CD4-positive, alpha-beta T cell (primary cell): ENCODE measurements at regions not wholly inside any gene's neighbourhood (a gene's known extent, or its start where the extent isn't known, plus 50 kb on each side); places are given as distances from the start of the nearest gene placed in this dataset.

Source experiments
- ATAC-seq: fragments of 200-7000 bp; cut with Tn5 transposase; one replicate; pipeline ENCODE4 v1.10.0; 2022; ENCODE audit warnings: mild to moderate bottlenecking; ENCODE audit not compliant: poor library complexity
- CTCF ChIA-PET: fragments of 350-600 bp; sonication (Branson Sonifier 250); formaldehyde crosslinking; loops from one replicate; lab custom pipeline; 2021; ENCODE audit warnings: antibody characterized with exemption, inconsistent platforms; lab: Charles Lee
- POLR2A ChIA-PET: fragments of 350-600 bp; sonication (Branson Sonifier 250); formaldehyde crosslinking; loops from one replicate; lab custom pipeline; 2021; ENCODE audit warnings: antibody characterized with exemption, inconsistent platforms; lab: Charles Lee
- DNase-seq, 14 experiments: peaks; one replicate each; pipeline ENCODE4 v3.0.0-alpha.2; 2013 to 2020; ENCODE audit warnings: mixed read lengths in 2 of 14
- H3K27ac ChIP-seq, 2 donors: one replicate each; pipeline versions ENCODE4 v1.5.1 to v1.7.0; 2013; ENCODE audit warnings: low read length in 2 of 2, low read depth in 1 of 2, mild to moderate bottlenecking in 1 of 2
- H3K27me3 ChIP-seq, 2 experiments: 1 replicate in 1 of 2; 2 replicates in 1 of 2; pipeline versions ENCODE4 v1.6.1 to v1.7.0; 2013; ENCODE audit warnings: low read length in 2 of 2, control low read depth in 1 of 2, mild to moderate bottlenecking in 1 of 2, moderate library complexity in 1 of 2; ENCODE audit not compliant: insufficient read depth in 2 of 2, control insufficient read depth in 1 of 2
- H3K36me3 ChIP-seq: one replicate; pipeline ENCODE4 v1.6.1; 2013; ENCODE audit warnings: low read length, control low read depth; ENCODE audit not compliant: insufficient read depth
- H3K4me1 ChIP-seq: one replicate; pipeline ENCODE4 v1.6.1; 2013; ENCODE audit warnings: low read length, control low read depth; ENCODE audit not compliant: insufficient read depth
- H3K4me3 ChIP-seq: one replicate; pipeline ENCODE4 v1.5.1; 2013; ENCODE audit warnings: mild to moderate bottlenecking, low read length, moderate library complexity
- H3K9me3 ChIP-seq, 2 experiments: 1 replicate in 1 of 2; 2 replicates in 1 of 2; pipeline versions ENCODE4 v1.6.1 to v1.7.0; 2013; ENCODE audit warnings: low read length in 2 of 2, mild to moderate bottlenecking in 2 of 2, control low read depth in 1 of 2, moderate library complexity in 1 of 2; ENCODE audit not compliant: control insufficient read depth in 1 of 2, insufficient read depth in 1 of 2
- H3K27ac Mint-ChIP-seq: one replicate; pipeline ENCODE4 v1.8.0; 2020; ENCODE audit warnings: mixed read lengths
- H3K27me3 Mint-ChIP-seq: one replicate; pipeline ENCODE4 v1.8.0; 2021; ENCODE audit warnings: mixed read lengths
- H3K36me3 Mint-ChIP-seq: one replicate; pipeline ENCODE4 v1.8.0; 2021; ENCODE audit warnings: low read depth, mixed read lengths
- H3K4me1 Mint-ChIP-seq: one replicate; pipeline ENCODE4 v1.8.0; 2021; ENCODE audit warnings: low read depth, mixed read lengths
- H3K4me3 Mint-ChIP-seq: one replicate; pipeline ENCODE4 v1.8.0; 2020; ENCODE audit warnings: mild to moderate bottlenecking, mixed read lengths
- H3K9me3 Mint-ChIP-seq: one replicate; pipeline ENCODE4 v1.8.0; 2020; ENCODE audit warnings: mixed read lengths
- CTCF ChIP-seq: fragments of 200-600 bp; IDR thresholded peaks from one replicate; pipeline ENCODE4 v1.8.0; 2022; ENCODE audit warnings: antibody characterized with exemption, mild to moderate bottlenecking
- intact Hi-C, 2 experiments: fragments of 100-400 bp; cut with DNase I in 1 of 2; cut with micrococcal nuclease in 1 of 2; formaldehyde crosslinking; loops; one replicate each; pipeline versions ENCODE4 v1.15.1 to v1.9.0; 2023 to 2025; cut with DNase I, micrococcal nuclease

GRCh38 chr7:136479922-136480321 is 388.5 kb upstream of the CHRM2 start:
- H3K36me3 ChIP-seq = no peaks in the 10 kb centered on the region
- TF ChIP-seq CTCF = no peak
- Mint-ChIP-seq H3K27me3 (no peaks in the 10 kb centered on the region), H3K27ac (no peak overlapping the region), H3K4me3 (no peak overlapping the region), H3K9me3 (peaks cover 14% of the 10 kb centered on the region), H3K36me3 (no peaks in the 10 kb centered on the region), H3K4me1 (no peaks in the 10 kb centered on the region)
- ChIA-PET CTCF (no interaction called here), POLR2A (no interaction called here)
- H3K27me3 ChIP-seq = no peaks in the 10 kb centered on the region
- no peak overlapping the region for H3K4me3 ChIP-seq
- H3K27ac ChIP-seq = no peak overlapping the region
- DNase-seq (no peak), ATAC-seq (no peak)
- no peaks in the 10 kb centered on the region for H3K4me1 ChIP-seq
- intact Hi-C loops = no loop called here
- peaks cover 0 to 6% of the 10 kb centered on the region in 2 experiments for H3K9me3 ChIP-seq

- CTCF ChIA-PET = no interaction called here
- Histone ChIP-seq H3K4me3 (no peak overlapping the region), H3K36me3 (no peaks in the 10 kb centered on the region), H3K4me1 (no peaks in the 10 kb centered on the region), H3K9me3 (peaks cover 0 to 24% of the 10 kb centered on the region in 2 experiments), H3K27ac (no peak overlapping the region), H3K27me3 (no peaks in the 10 kb centered on the region)
- ATAC-seq = no peak
- H3K9me3 Mint-ChIP-seq = peaks cover 28% of the 10 kb centered on the region
- TF ChIP-seq CTCF = no peak
- H3K27ac Mint-ChIP-seq = no peak overlapping the region
- POLR2A ChIA-PET = interaction anchor here (0.7 kb wide), 1 partner anchor 9 kb away, joined by 6 read pairs; no protein-coding TSS in a partner anchor
- intact Hi-C loops = no loop called here
- H3K36me3 Mint-ChIP-seq = no peaks in the 10 kb centered on the region
- H3K4me1 Mint-ChIP-seq = no peaks in the 10 kb centered on the region
- no peak overlapping the region for H3K4me3 Mint-ChIP-seq
- DNase-seq = no peak
- no peaks in the 10 kb centered on the region for H3K27me3 Mint-ChIP-seq
Observed at GRCh38 chr7:136470179-136470578, 398.3 kb upstream of the CHRM2 start.

GRCh38 chr7:136452949-136453348 is 415.5 kb upstream of the CHRM2 start:
- H3K9me3 Mint-ChIP-seq = peaks cover 12% of the 10 kb centered on the region
- TF ChIP-seq CTCF = no peak
- H3K27me3 ChIP-seq = no peaks in the 10 kb centered on the region
- no peak overlapping the region for H3K27ac ChIP-seq
- H3K4me1 ChIP-seq = no peaks in the 10 kb centered on the region
- no peaks in the 10 kb centered on the region for H3K36me3 Mint-ChIP-seq
- no peaks in the 10 kb centered on the region for H3K36me3 ChIP-seq
- peaks cover 4 to 8% of the 10 kb centered on the region in 2 experiments for H3K9me3 ChIP-seq
- H3K4me1 Mint-ChIP-seq = no peaks in the 10 kb centered on the region
- no peak overlapping the region for H3K27ac Mint-ChIP-seq
- H3K4me3 ChIP-seq = no peak overlapping the region
- H3K4me3 Mint-ChIP-seq = no peak overlapping the region
- DNase-seq = no peak
- POLR2A ChIA-PET = no interaction called here
- intact Hi-C loops = no loop called here
- no peak for ATAC-seq
- no peaks in the 10 kb centered on the region for H3K27me3 Mint-ChIP-seq
- CTCF ChIA-PET = no interaction called here
